ENCODE measurements at regions not wholly inside any gene's neighbourhood (a gene's known extent, or its start where the extent isn't known, plus 50 kb on each side); places are given as distances from the start of the nearest gene placed in this dataset.

GRCh38 chr10:29064680-29065079, 224.2 kb upstream of the LYZL1 start:
- Histone ChIP-seq H4K20me1 (ENCODE audit: insufficient read depth, low read length, poor library complexity, severe bottlenecking) (no peaks in the 10 kb centered on the region), H3K9me2 (replicated peaks; ENCODE audit: low read depth, low read length) (no peaks in the 10 kb centered on the region), H3F3A (ENCODE audit: low read depth) (no peaks in the 10 kb centered on the region), H3K36me3 (ENCODE audit: insufficient read depth, low read length) (no peaks in the 10 kb centered on the region), H3K9me3 (ENCODE audit: insufficient read depth, low read depth, low read length) (no peaks in the 10 kb centered on the region), H3K4me2 (ENCODE audit: low read depth, low read length, poor library complexity, severe bottlenecking) (no peak overlapping the region), H3K27me3 (ENCODE audit: insufficient read depth, low read length, poor library complexity, severe bottlenecking) (no peaks in the 10 kb centered on the region), H3K79me2 (ENCODE audit: insufficient read depth, low read length) (no peaks in the 10 kb centered on the region), H3K4me1 (ENCODE audit: insufficient read depth, low read length, poor library complexity, severe bottlenecking) (no peaks in the 10 kb centered on the region), H3K9ac (ENCODE audit: low read depth, low read length, poor library complexity, severe bottlenecking) (no peak overlapping the region), H2AFZ (ENCODE audit: low read length) (no peak overlapping the region), H3K4me3 (ENCODE audit: low read length, poor library complexity, severe bottlenecking) (no peak overlapping the region)
- TF ChIP-seq EZH2phosphoT487 (IDR thresholded peaks at IDR 0.05; ENCODE audit: borderline replicate concordance) (no peak), CTCF (conservative IDR thresholded peaks at IDR 0.05; ENCODE audit: low read length) (no peak)

GRCh38 chr10:29067161-29067560, 221.7 kb upstream of the LYZL1 start:
- no peaks in the 10 kb centered on the region for H3K36me3 ChIP-seq (ENCODE audit: insufficient read depth, low read length)
- H3K79me2 ChIP-seq (ENCODE audit: insufficient read depth, low read length) = no peaks in the 10 kb centered on the region
- no peak overlapping the region for H2AFZ ChIP-seq (ENCODE audit: low read length)
- no peaks in the 10 kb centered on the region for H3F3A ChIP-seq (ENCODE audit: low read depth)
- no peaks in the 10 kb centered on the region for H3K4me1 ChIP-seq (ENCODE audit: insufficient read depth, low read length, poor library complexity, severe bottlenecking)
- H3K9ac ChIP-seq (ENCODE audit: low read depth, low read length, poor library complexity, severe bottlenecking) = no peak overlapping the region
- H4K20me1 ChIP-seq (ENCODE audit: insufficient read depth, low read length, poor library complexity, severe bottlenecking) = no peaks in the 10 kb centered on the region
- no peaks in the 10 kb centered on the region for H3K9me3 ChIP-seq (ENCODE audit: insufficient read depth, low read depth, low read length)
- no peaks in the 10 kb centered on the region for H3K9me2 ChIP-seq (replicated peaks; ENCODE audit: low read depth, low read length)
- H3K4me2 ChIP-seq (ENCODE audit: low read depth, low read length, poor library complexity, severe bottlenecking) = no peak overlapping the region
- no peak overlapping the region for H3K4me3 ChIP-seq (ENCODE audit: low read length, poor library complexity, severe bottlenecking)
- H3K27me3 ChIP-seq (ENCODE audit: insufficient read depth, low read length, poor library complexity, severe bottlenecking) = no peaks in the 10 kb centered on the region
- TF ChIP-seq CTCF (conservative IDR thresholded peaks at IDR 0.05; ENCODE audit: low read length) (no peak), EZH2phosphoT487 (IDR thresholded peaks at IDR 0.05; ENCODE audit: borderline replicate concordance) (no peak)

GRCh38 chr10:29067628-29068027, 221.2 kb upstream of the LYZL1 start:
- Histone ChIP-seq H3K9me3 (ENCODE audit: insufficient read depth, low read depth, low read length) (no peaks in the 10 kb centered on the region), H3K9me2 (replicated peaks; ENCODE audit: low read depth, low read length) (no peaks in the 10 kb centered on the region), H2AFZ (ENCODE audit: low read length) (no peak overlapping the region), H3K4me3 (ENCODE audit: low read length, poor library complexity, severe bottlenecking) (no peak overlapping the region), H3K27me3 (ENCODE audit: insufficient read depth, low read length, poor library complexity, severe bottlenecking) (no peaks in the 10 kb centered on the region), H3K36me3 (ENCODE audit: insufficient read depth, low read length) (no peaks in the 10 kb centered on the region), H3K4me2 (ENCODE audit: low read depth, low read length, poor library complexity, severe bottlenecking) (no peak overlapping the region), H3K79me2 (ENCODE audit: insufficient read depth, low read length) (no peaks in the 10 kb centered on the region), H3K4me1 (ENCODE audit: insufficient read depth, low read length, poor library complexity, severe bottlenecking) (no peaks in the 10 kb centered on the region), H4K20me1 (ENCODE audit: insufficient read depth, low read length, poor library complexity, severe bottlenecking) (no peaks in the 10 kb centered on the region), H3F3A (ENCODE audit: low read depth) (no peaks in the 10 kb centered on the region), H3K9ac (ENCODE audit: low read depth, low read length, poor library complexity, severe bottlenecking) (no peak overlapping the region)
- TF ChIP-seq EZH2phosphoT487 (IDR thresholded peaks at IDR 0.05; ENCODE audit: borderline replicate concordance) = no peak
- TF ChIP-seq CTCF (conservative IDR thresholded peaks at IDR 0.05; ENCODE audit: low read length) = no peak

Data from Loucy (cell line).